Common myeloid progenitor, CD34-positive (primary cell): ENCODE measurements at regions not wholly inside any gene's neighbourhood (a gene's known extent, or its start where the extent isn't known, plus 50 kb on each side); places are given as distances from the start of the nearest gene placed in this dataset.

Experiments
- CTCF ChIA-PET: fragments of 350-600 bp; sonication (Branson Sonifier 250); formaldehyde crosslinking; loops from one replicate; lab custom pipeline; 2021; ENCODE audit warnings: antibody characterized with exemption; lab: Charles Lee
- POLR2A ChIA-PET: fragments of 350-600 bp; sonication (Branson Sonifier 250); formaldehyde crosslinking; loops from one replicate; lab custom pipeline; 2021; ENCODE audit warnings: antibody characterized with exemption; lab: Charles Lee
- DNase-seq, 3 donors: peaks; one replicate each; pipeline versions ENCODE4 v3.0.0 to v3.0.0-alpha.2; 2013
- H3K27ac ChIP-seq, 2 experiments: 1 replicate in 1 of 2; 2 replicates in 1 of 2; pipeline ENCODE4 v1.7.0; 2013; ENCODE audit warnings: inconsistent platforms in 2 of 2, low read length in 2 of 2, mild to moderate bottlenecking in 2 of 2, low read depth in 1 of 2, moderate library complexity in 1 of 2; ENCODE audit not compliant: severe bottlenecking in 2 of 2, insufficient read depth in 1 of 2, poor library complexity in 1 of 2
- H3K27me3 ChIP-seq, 5 experiments: replicated peaks in 2 of 5; 1 replicate in 3 of 5; 2 replicates in 2 of 5; pipeline versions ENCODE4 v1.6.1 to v1.7.0; 2013; ENCODE audit warnings: low read length in 4 of 5, mild to moderate bottlenecking in 2 of 5, moderate library complexity in 2 of 5, inconsistent platforms in 1 of 5; ENCODE audit not compliant: insufficient read depth in 5 of 5, control insufficient read depth in 4 of 5
- H3K36me3 ChIP-seq, 4 experiments: 1 replicate in 2 of 4; 2 replicates in 2 of 4; pipeline versions ENCODE4 v1.6.1 to v1.7.0; 2013; ENCODE audit warnings: low read length in 3 of 4, control low read depth in 1 of 4, mild to moderate bottlenecking in 1 of 4; ENCODE audit not compliant: control insufficient read depth in 4 of 4, insufficient read depth in 4 of 4
- H3K4me1 ChIP-seq, 4 experiments: 1 replicate in 3 of 4; 2 replicates in 1 of 4; pipeline versions ENCODE4 v1.6.1 to v1.7.1; 2013; ENCODE audit warnings: low read length in 3 of 4, mild to moderate bottlenecking in 3 of 4, control low read depth in 1 of 4, inconsistent platforms in 1 of 4, moderate library complexity in 1 of 4; ENCODE audit not compliant: control insufficient read depth in 4 of 4, insufficient read depth in 4 of 4; ENCODE audit errors: control extremely low read depth in 1 of 4
- H3K4me3 ChIP-seq, 7 experiments: 1 replicate in 4 of 7; 2 replicates in 3 of 7; pipeline versions ENCODE4 v1.5.1 to v1.7.0; 2013; ENCODE audit warnings: mild to moderate bottlenecking in 7 of 7, low read length in 6 of 7, moderate library complexity in 6 of 7, inconsistent platforms in 2 of 7, low read depth in 2 of 7, control low read depth in 1 of 7; ENCODE audit not compliant: insufficient read depth in 4 of 7, control insufficient read depth in 1 of 7; ENCODE audit errors: extremely low read depth in 1 of 7
- H3K9me3 ChIP-seq, 5 experiments: 1 replicate in 4 of 5; 2 replicates in 1 of 5; pipeline versions ENCODE4 v1.6.1 to v1.7.1; 2013; ENCODE audit warnings: low read length in 4 of 5, mild to moderate bottlenecking in 2 of 5, inconsistent platforms in 1 of 5, low read depth in 1 of 5, moderate library complexity in 1 of 5; ENCODE audit not compliant: control insufficient read depth in 4 of 5, insufficient read depth in 2 of 5; ENCODE audit errors: control extremely low read depth in 1 of 5
- WGBS: methylation state at CpG from one replicate; pipeline ENCODE4 v1.1.5; 2013; ENCODE audit not compliant: insufficient coverage; 5-methylcytosine and 5-hydroxymethylcytosine counted together

GRCh38 chr19:23855676-23856075, 59.0 kb upstream of the ZNF726 start:
- Histone ChIP-seq H3K27ac (no peak overlapping the region), H3K4me1 (no peaks in the 10 kb centered on the region), H3K9me3 (peaks cover 1 to 17% (median 7%) of the 10 kb centered on the region in 5 experiments), H3K4me3 (no peak overlapping the region), H3K27me3 (no peaks in the 10 kb centered on the region), H3K36me3 (no peaks in the 10 kb centered on the region)
- WGBS = 61% methylated on average over 4 of the region's 4 CpGs
- DNase-seq = no peak
- ChIA-PET POLR2A (no interaction called here), CTCF (no interaction called here)

GRCh38 chr19:23851966-23852365, 62.7 kb upstream of the ZNF726 start:
- DNase-seq = no peak
- no peak overlapping the region for H3K27ac ChIP-seq
- peaks cover 1 to 20% (median 14%) of the 10 kb centered on the region in 5 experiments for H3K9me3 ChIP-seq
- no peak overlapping the region for H3K4me3 ChIP-seq
- ChIA-PET POLR2A (no interaction called here), CTCF (no interaction called here)
- H3K4me1 ChIP-seq = no peaks in the 10 kb centered on the region
- 100% methylated on average over 1 of the region's 5 CpGs for WGBS
- no peaks in the 10 kb centered on the region for H3K27me3 ChIP-seq
- H3K36me3 ChIP-seq = no peaks in the 10 kb centered on the region

- Histone ChIP-seq H3K4me3 (no peak overlapping the region), H3K36me3 (no peaks in the 10 kb centered on the region), H3K27me3 (no peaks in the 10 kb centered on the region), H3K9me3 (peaks cover 9 to 57% (median 23%) of the 10 kb centered on the region in 5 experiments), H3K27ac (no peak overlapping the region), H3K4me1 (no peaks in the 10 kb centered on the region)
- ChIA-PET CTCF (no interaction called here), POLR2A (no interaction called here)
- 100% methylated on average over 1 of the region's 2 CpGs for WGBS
- DNase-seq = no peak
Observed at GRCh38 chr19:23832717-23833327, 74.1 kb upstream of the ZNF681 start.

- POLR2A ChIA-PET = interaction anchor here (0.6 kb wide), 1 partner anchor 464 kb away, joined by 3 read pairs; no protein-coding TSS in a partner anchor
- peak; percentile 74 to 91 (median 80) for DNase-seq
Observed at GRCh38 chr19:23823952-23824389, 65.3 kb upstream of the ZNF681 start.

GRCh38 chr19:23822735-23823134, 64.0 kb upstream of the ZNF681 start:
- ChIA-PET POLR2A (no interaction called here), CTCF (no interaction called here)
- H3K4me1 ChIP-seq = no peaks in the 10 kb centered on the region
- WGBS = 100% methylated on average over 1 of the region's 1 CpG
- no peaks in the 10 kb centered on the region for H3K36me3 ChIP-seq
- DNase-seq = no peak
- H3K27me3 ChIP-seq = no peaks in the 10 kb centered on the region
- no peak overlapping the region for H3K4me3 ChIP-seq
- H3K27ac ChIP-seq = no peak overlapping the region
- H3K9me3 ChIP-seq = peaks cover 0 to 68% (median 44%) of the 10 kb centered on the region in 5 experiments

More at GRCh38 chr19:23823952-23824389, 65.3 kb upstream of the ZNF681 start:
- 0% methylated on average over 2 of the region's 2 CpGs for WGBS
- peaks cover 0 to 65% (median 44%) of the 10 kb centered on the region in 5 experiments for H3K9me3 ChIP-seq
- H3K4me1 ChIP-seq = no peaks in the 10 kb centered on the region
- H3K36me3 ChIP-seq = no peaks in the 10 kb centered on the region
- H3K27me3 ChIP-seq = no peaks in the 10 kb centered on the region
- H3K4me3 ChIP-seq = no peak overlapping the region
- no peak overlapping the region for H3K27ac ChIP-seq
- CTCF ChIA-PET = no interaction called here

- 64% methylated on average over 4 of the region's 4 CpGs for WGBS
- CTCF ChIA-PET = no interaction called here
Observed at GRCh38 chr19:23817519-23817918, 58.8 kb upstream of the ZNF681 start.

GRCh38 chr19:23810496-23810895, 51.8 kb upstream of the ZNF681 start:
- Histone ChIP-seq H3K27ac (no peak overlapping the region), H3K36me3 (peaks cover 0 to 16% (median 4%) of the 10 kb centered on the region in 4 experiments), H3K4me3 (no peak overlapping the region), H3K27me3 (no peaks in the 10 kb centered on the region), H3K9me3 (peaks cover 0 to 17% (median 5%) of the 10 kb centered on the region in 5 experiments), H3K4me1 (no peaks in the 10 kb centered on the region)
- CTCF ChIA-PET = no interaction called here
- no peak for DNase-seq
- POLR2A ChIA-PET = no interaction called here
- 64% methylated on average over 3 of the region's 3 CpGs for WGBS

More at GRCh38 chr19:23817519-23817918, 58.8 kb upstream of the ZNF681 start:
- POLR2A ChIA-PET = no interaction called here
- Histone ChIP-seq H3K4me1 (no peaks in the 10 kb centered on the region), H3K27me3 (no peaks in the 10 kb centered on the region), H3K27ac (no peak overlapping the region), H3K9me3 (peaks cover 1 to 42% (median 24%) of the 10 kb centered on the region in 5 experiments), H3K36me3 (peaks cover 0 to 3% (median 1%) of the 10 kb centered on the region in 4 experiments), H3K4me3 (no peak overlapping the region)
- peak; percentile 15 to 72 (median 54) for DNase-seq
